ENCODE measurements at regions not wholly inside any gene's neighbourhood (a gene's known extent, or its start where the extent isn't known, plus 50 kb on each side); places are given as distances from the start of the nearest gene placed in this dataset.

GRCh38 chr4:121510341-121510874, 129.6 kb upstream of the QRFPR start:
- TF ChIP-seq CTCF (IDR thresholded peaks at IDR 0.05) (no peak), FOXJ3 (CRISPR knock-in tag; IDR thresholded peaks at IDR 0.05; ENCODE audit: borderline replicate concordance) (no peak), NR1H2 (CRISPR knock-in tag; IDR thresholded peaks at IDR 0.05) (no peak), NFYB (CRISPR knock-in tag; conservative IDR thresholded peaks at IDR 0.05; ENCODE audit: low read depth) (no peak), HMGA2 (CRISPR knock-in tag; IDR thresholded peaks at IDR 0.05) (no peak), ATF3 (CRISPR knock-in tag; conservative IDR thresholded peaks at IDR 0.05) (no peak), E2F5 (CRISPR knock-in tag; IDR thresholded peaks at IDR 0.05) (no peak), STAT6 (CRISPR knock-in tag; conservative IDR thresholded peaks at IDR 0.05; ENCODE audit: low read depth) (no peak), ZNF423 (CRISPR knock-in tag; IDR thresholded peaks at IDR 0.05) (no peak), SP1 (CRISPR knock-in tag; conservative IDR thresholded peaks at IDR 0.05) (no peak), CREB1 (CRISPR knock-in tag; IDR thresholded peaks at IDR 0.05) (no peak)

Data from WTC11 (cell line).